HFFc6 (cell line): ENCODE measurements at regions not wholly inside any gene's neighbourhood (a gene's known extent, or its start where the extent isn't known, plus 50 kb on each side); places are given as distances from the start of the nearest gene placed in this dataset.

Experiments used
- DNase-seq: peaks from one replicate; pipeline ENCODE4 v3.0.0-alpha.2; 2018
- H3K27ac Mint-ChIP-seq: 2 replicates; pipeline ENCODE4 v1.8.0; 2020; ENCODE audit warnings: mild to moderate bottlenecking, mixed read lengths
- H3K27me3 Mint-ChIP-seq: 2 replicates; pipeline ENCODE4 v1.8.0; 2021; ENCODE audit warnings: mild to moderate bottlenecking, moderate library complexity, mixed read lengths; ENCODE audit not compliant: insufficient read depth
- H3K36me3 Mint-ChIP-seq: 2 replicates; pipeline ENCODE4 v1.8.0; 2021; ENCODE audit warnings: low read depth, mixed read lengths
- H3K4me1 Mint-ChIP-seq: 2 replicates; pipeline ENCODE4 v1.8.0; 2020; ENCODE audit warnings: low read depth, mixed read lengths
- H3K4me3 Mint-ChIP-seq: 2 replicates; pipeline ENCODE4 v1.8.0; 2020; ENCODE audit warnings: mild to moderate bottlenecking, moderate library complexity, mixed read lengths
- H3K9me3 Mint-ChIP-seq: 2 replicates; pipeline ENCODE4 v1.8.0; 2020; ENCODE audit warnings: mild to moderate bottlenecking, mixed read lengths
- TF ChIP-seq, protein P1 (sequence below): fragments of 200-600 bp; sonication (generic); IDR thresholded peaks from 2 replicates; pipeline ENCODE4 v1.5.0; 2021; ENCODE audit warnings: antibody characterized with exemption, mild to moderate bottlenecking

DNA sequence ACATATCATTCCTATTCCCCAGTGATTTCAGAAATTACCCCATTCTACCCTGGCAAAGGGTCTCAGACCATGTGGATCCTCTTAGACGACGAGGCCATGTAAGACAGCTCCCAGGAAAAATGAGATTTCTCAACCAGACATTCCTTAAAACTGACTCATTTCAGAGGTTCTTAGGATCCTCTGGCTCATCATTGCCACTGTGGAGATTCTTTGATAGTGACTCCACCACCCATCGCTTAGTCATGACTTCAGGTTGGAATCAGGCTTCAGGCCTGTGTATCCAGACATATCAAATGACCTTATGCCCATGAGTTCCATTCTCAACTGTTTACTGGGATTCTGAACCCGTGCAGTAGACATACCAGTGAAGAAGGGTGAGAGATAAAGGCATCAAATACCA, 245.6 kb upstream of the TCF4 start:
- H3K36me3 Mint-ChIP-seq, result peaks cover 38% of the 10 kb centered on the region
- H3K4me1 Mint-ChIP-seq, result peaks cover 40% of the 10 kb centered on the region
- no peaks in the 10 kb centered on the region; the same call in 1 of the 2 replicates for H3K27me3 Mint-ChIP-seq
- TF ChIP-seq, protein P1, sequence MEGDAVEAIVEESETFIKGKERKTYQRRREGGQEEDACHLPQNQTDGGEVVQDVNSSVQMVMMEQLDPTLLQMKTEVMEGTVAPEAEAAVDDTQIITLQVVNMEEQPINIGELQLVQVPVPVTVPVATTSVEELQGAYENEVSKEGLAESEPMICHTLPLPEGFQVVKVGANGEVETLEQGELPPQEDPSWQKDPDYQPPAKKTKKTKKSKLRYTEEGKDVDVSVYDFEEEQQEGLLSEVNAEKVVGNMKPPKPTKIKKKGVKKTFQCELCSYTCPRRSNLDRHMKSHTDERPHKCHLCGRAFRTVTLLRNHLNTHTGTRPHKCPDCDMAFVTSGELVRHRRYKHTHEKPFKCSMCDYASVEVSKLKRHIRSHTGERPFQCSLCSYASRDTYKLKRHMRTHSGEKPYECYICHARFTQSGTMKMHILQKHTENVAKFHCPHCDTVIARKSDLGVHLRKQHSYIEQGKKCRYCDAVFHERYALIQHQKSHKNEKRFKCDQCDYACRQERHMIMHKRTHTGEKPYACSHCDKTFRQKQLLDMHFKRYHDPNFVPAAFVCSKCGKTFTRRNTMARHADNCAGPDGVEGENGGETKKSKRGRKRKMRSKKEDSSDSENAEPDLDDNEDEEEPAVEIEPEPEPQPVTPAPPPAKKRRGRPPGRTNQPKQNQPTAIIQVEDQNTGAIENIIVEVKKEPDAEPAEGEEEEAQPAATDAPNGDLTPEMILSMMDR, result no peak
- peak; percentile 97 for DNase-seq
- H3K27ac Mint-ChIP-seq, result peak overlapping the region; percentile 94
- H3K9me3 Mint-ChIP-seq, result peaks cover 12% of the 10 kb centered on the region
- H3K4me3 Mint-ChIP-seq, result peak overlapping the region; percentile 29

DNA sequence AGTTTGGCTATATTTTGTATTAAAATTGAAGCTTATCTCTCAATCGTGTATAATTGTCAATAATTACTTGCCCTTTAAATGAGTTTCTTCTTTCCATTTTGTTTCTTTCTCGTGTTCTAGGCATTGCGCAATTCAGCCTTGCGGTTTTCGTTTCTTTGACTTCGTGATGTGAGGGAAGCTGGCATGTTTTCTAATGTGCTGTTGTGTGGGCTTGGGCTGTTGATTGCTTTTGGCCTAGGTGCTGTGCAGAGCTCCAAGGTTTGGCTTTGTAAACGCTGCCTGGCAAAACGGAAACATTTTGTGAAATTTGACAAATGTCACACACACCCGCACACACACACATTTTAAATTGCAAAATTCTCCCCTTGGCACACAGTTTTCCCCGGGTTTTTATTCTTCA, 242.6 kb upstream of the TCF4 start:
- TF ChIP-seq, protein P1, result no peak
- H3K4me3 Mint-ChIP-seq, result no peak overlapping the region
- H3K27me3 Mint-ChIP-seq, result no peaks in the 10 kb centered on the region; the same call in 1 of the 2 replicates
- no peaks in the 10 kb centered on the region for H3K9me3 Mint-ChIP-seq
- peaks cover 31% of the 10 kb centered on the region for H3K4me1 Mint-ChIP-seq
- peaks cover 20% of the 10 kb centered on the region; the same call in 1 of the 2 replicates for H3K36me3 Mint-ChIP-seq
- H3K27ac Mint-ChIP-seq, result no peak overlapping the region
- no peak for DNase-seq

DNA sequence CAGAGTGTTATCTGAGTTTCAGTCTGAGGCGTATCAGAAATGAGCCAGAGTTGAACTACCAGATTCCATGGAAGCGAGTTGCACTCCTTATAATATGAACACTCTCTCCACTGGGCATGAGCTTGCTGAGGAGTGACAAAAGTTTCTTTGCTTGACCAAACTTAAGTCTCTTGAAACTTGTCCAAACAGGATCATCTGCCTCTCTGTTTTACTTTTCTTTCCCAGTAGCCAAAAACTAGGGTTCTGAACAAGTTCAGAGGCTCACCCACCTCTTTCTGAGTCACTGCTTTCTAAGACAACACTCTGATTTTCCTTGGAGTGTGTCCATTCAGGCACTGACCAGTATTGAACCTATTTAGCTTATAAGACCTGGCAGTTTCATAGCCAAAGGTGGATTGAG, 233.2 kb upstream of the TCF4 start:
- peaks cover 25% of the 10 kb centered on the region for H3K4me1 Mint-ChIP-seq
- H3K36me3 Mint-ChIP-seq, result no peaks in the 10 kb centered on the region
- peak; percentile 36 for DNase-seq
- TF ChIP-seq, protein P1, result no peak
- H3K4me3 Mint-ChIP-seq, result peak overlapping the region; percentile 71
- H3K27ac Mint-ChIP-seq, result peak overlapping the region; percentile 71
- H3K9me3 Mint-ChIP-seq, result no peaks in the 10 kb centered on the region
- no peaks in the 10 kb centered on the region for H3K27me3 Mint-ChIP-seq

DNA sequence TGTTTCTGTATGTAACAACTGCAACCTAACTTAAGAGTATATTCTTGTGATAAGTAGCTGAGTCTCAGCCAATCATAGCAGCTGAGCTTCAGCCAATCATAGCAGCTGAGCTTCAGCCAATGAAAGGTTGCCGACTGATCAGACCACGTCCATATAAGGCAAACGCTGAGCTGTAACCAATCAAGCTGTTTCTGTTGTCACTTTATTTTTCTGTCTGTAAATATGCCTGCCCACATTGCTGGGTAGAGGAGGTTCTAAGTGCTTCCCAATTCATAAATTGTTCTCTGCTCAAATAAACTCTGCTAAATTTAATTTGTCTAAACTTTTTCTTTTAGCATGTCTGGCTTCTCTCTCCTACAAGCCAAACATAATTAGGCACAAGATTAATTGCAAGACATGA, 231.5 kb upstream of the TCF4 start:
- TF ChIP-seq, protein P1, result no peak
- Mint-ChIP-seq H3K9me3 (no peaks in the 10 kb centered on the region), H3K4me1 (peaks cover 35% of the 10 kb centered on the region), H3K4me3 (no peak overlapping the region), H3K27me3 (no peaks in the 10 kb centered on the region), H3K27ac (no peak overlapping the region), H3K36me3 (no peaks in the 10 kb centered on the region)
- no peak for DNase-seq

DNA sequence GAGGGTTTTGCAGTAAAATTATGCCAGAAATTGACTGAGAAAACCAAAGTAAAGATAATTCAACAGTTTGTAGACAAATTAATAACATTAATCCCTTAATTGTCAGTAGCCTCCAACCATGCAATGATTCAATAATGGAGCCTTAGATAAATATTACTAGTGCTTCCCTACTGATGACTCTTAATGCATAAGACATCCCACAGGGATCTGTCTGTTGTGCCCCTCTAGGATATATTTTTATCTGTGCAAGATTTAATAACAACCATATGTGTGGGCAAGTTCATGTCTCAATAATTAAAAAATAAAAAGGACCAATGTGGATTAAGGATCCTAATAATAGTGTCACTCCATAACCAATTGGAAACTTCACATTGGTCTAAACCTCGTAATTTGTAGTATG, 230.3 kb upstream of the TCF4 start:
- DNase-seq, result no peak
- peaks cover 35% of the 10 kb centered on the region for H3K4me1 Mint-ChIP-seq
- H3K36me3 Mint-ChIP-seq, result no peaks in the 10 kb centered on the region
- H3K9me3 Mint-ChIP-seq, result no peaks in the 10 kb centered on the region
- no peak overlapping the region for H3K27ac Mint-ChIP-seq
- no peak overlapping the region for H3K4me3 Mint-ChIP-seq
- no peaks in the 10 kb centered on the region for H3K27me3 Mint-ChIP-seq
- TF ChIP-seq, protein P1, result no peak

DNA sequence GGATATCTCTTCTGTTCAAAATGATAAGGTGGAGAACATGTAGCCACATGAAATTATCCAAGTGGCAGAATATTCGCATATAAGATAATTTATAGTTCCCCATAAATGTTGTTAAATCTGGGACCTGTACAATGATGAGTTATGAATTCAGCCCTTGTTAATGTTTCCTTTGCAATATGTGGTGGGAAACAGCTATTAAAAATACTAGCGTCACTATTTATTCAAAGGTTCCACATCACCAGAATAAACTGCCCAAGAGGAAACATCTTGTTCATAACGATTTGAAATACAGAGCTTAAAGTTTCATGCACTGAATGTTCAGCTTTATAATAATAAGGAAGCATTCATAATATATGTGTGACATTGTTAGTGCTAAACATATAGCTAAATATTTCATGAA, 223.9 kb upstream of the TCF4 start:
- no peak overlapping the region for H3K4me3 Mint-ChIP-seq
- no peaks in the 10 kb centered on the region for H3K9me3 Mint-ChIP-seq
- H3K36me3 Mint-ChIP-seq, result no peaks in the 10 kb centered on the region
- no peaks in the 10 kb centered on the region for H3K27me3 Mint-ChIP-seq
- no peak overlapping the region for H3K27ac Mint-ChIP-seq
- TF ChIP-seq, protein P1, result no peak
- H3K4me1 Mint-ChIP-seq, result peaks cover 14% of the 10 kb centered on the region
- DNase-seq, result no peak
